ENCODE measurements at regions not wholly inside any gene's neighbourhood (a gene's known extent, or its start where the extent isn't known, plus 50 kb on each side); places are given as distances from the start of the nearest gene placed in this dataset.

GRCh38 chr17:79405823-79406222 is 205.0 kb downstream of the RBFOX3 start:
- intact Hi-C loops (cut with DNase I), result loop anchor here in 1 of 2 donors (10.0 kb wide), 1 partner anchor 299 kb away; no protein-coding TSS in a partner anchor
- DNase-seq (no peak), ATAC-seq (no peak)
- Histone ChIP-seq H3K36me3 (no peaks in the 10 kb centered on the region), H3K9me3 (no peaks in the 10 kb centered on the region), H3K27me3 (peaks cover 0 to 1% of the 10 kb centered on the region in 2 donors), H3K4me1 (no peaks in the 10 kb centered on the region), H3K27ac (no peak overlapping the region), H3K4me3 (no peak overlapping the region)
- WGBS (ENCODE audit: insufficient coverage, low coverage, low lambda C conversion rate, missing lambda C conversion rate), result 57% methylated on average over 1 of the region's 1 CpG
- TF ChIP-seq, protein P1, sequence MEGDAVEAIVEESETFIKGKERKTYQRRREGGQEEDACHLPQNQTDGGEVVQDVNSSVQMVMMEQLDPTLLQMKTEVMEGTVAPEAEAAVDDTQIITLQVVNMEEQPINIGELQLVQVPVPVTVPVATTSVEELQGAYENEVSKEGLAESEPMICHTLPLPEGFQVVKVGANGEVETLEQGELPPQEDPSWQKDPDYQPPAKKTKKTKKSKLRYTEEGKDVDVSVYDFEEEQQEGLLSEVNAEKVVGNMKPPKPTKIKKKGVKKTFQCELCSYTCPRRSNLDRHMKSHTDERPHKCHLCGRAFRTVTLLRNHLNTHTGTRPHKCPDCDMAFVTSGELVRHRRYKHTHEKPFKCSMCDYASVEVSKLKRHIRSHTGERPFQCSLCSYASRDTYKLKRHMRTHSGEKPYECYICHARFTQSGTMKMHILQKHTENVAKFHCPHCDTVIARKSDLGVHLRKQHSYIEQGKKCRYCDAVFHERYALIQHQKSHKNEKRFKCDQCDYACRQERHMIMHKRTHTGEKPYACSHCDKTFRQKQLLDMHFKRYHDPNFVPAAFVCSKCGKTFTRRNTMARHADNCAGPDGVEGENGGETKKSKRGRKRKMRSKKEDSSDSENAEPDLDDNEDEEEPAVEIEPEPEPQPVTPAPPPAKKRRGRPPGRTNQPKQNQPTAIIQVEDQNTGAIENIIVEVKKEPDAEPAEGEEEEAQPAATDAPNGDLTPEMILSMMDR (IDR thresholded peaks at IDR 0.05), result no peak
- no peak for TF ChIP-seq POLR2A (IDR thresholded peaks at IDR 0.05)

GRCh38 chr17:79404136-79404911 is 206.5 kb downstream of the RBFOX3 start:
- no peaks in the 10 kb centered on the region for H3K36me3 ChIP-seq
- no peak for ATAC-seq
- no peak for DNase-seq
- no peaks in the 10 kb centered on the region for H3K9me3 ChIP-seq
- WGBS (ENCODE audit: insufficient coverage, low coverage, low lambda C conversion rate, missing lambda C conversion rate), result 83% methylated on average over 1 of the region's 16 CpGs
- H3K27ac ChIP-seq, result no peak overlapping the region
- intact Hi-C loops (cut with DNase I), result loop anchor here in 1 of 2 donors (10.0 kb wide), 1 partner anchor 300 kb away; no protein-coding TSS in a partner anchor
- no peaks in the 10 kb centered on the region for H3K4me1 ChIP-seq
- TF ChIP-seq POLR2A (IDR thresholded peaks at IDR 0.05), result no peak
- TF ChIP-seq, protein P1 (IDR thresholded peaks at IDR 0.05), result no peak
- peaks cover 0 to 10% of the 10 kb centered on the region in 2 donors for H3K27me3 ChIP-seq
- H3K4me3 ChIP-seq, result no peak overlapping the region

DNA sequence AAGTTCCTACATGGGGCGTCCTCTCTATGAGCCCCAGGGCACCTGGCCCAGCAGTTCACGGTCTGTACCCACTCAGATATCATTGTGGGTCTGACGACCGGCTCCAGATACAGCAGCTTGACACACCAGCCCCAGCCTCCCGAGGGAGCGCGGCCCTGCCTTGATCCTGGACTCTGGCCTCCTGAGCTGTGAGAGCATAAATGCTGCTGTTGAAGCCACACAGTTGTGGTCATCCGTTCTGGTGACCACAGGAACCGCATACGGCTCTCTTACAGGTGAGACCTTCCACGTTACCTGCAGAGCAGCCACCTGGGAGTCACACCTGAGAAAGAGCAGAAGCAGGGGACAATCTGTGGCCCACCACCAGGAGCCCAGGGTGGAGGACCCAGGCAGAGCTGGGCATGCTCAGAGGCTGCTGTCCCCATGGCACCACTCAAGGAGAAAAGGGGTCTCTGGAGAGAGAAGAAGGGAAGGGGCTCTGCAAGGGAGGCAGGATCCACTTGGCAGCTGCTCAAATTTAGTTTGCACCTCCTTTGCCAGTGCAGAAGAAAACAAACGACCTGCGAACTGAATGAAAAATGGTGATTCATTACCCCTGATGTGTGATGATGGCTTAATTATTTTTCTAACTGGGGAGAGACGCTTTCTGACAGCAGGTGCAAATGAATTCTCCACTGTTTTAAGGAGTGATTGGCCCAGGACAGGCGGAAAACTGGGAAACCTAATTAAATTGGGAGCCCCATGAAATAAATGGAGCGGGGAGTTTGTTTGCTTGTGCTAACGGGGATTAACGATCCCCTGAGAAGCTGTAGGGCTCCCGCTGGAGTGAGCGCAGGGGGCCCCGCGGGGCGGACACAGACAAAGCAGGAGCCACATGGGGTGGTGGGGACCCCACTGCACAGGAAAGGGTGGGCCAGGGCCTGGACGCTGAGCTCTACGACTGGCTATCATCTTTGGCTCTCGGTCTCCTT is 208.9 kb downstream of the RBFOX3 start:
- no peaks in the 10 kb centered on the region for H3K9me3 ChIP-seq
- no peak for TF ChIP-seq POLR2A (IDR thresholded peaks at IDR 0.05)
- intact Hi-C loops (cut with DNase I), result loop anchor here in 1 of 2 donors (10.0 kb wide), 1 partner anchor 303 kb away; no protein-coding TSS in a partner anchor
- no peaks in the 10 kb centered on the region for H3K36me3 ChIP-seq
- ATAC-seq (no peak), DNase-seq (no peak)
- WGBS (ENCODE audit: insufficient coverage, low coverage, low lambda C conversion rate, missing lambda C conversion rate), result 28% methylated on average over 12 of the region's 26 CpGs
- peaks cover 0 to 10% of the 10 kb centered on the region in 2 donors for H3K27me3 ChIP-seq
- no peak overlapping the region for H3K4me3 ChIP-seq
- no peak overlapping the region for H3K27ac ChIP-seq
- H3K4me1 ChIP-seq, result no peaks in the 10 kb centered on the region

- ATAC-seq (peak; percentile 93 to 99 (median 98)), DNase-seq (peak; percentile 69 to 74 (median 69))
- intact Hi-C loops (cut with DNase I), result loop anchor here in 1 of 2 donors (10.0 kb wide), 1 partner anchor 304 kb away; no protein-coding TSS in a partner anchor
- TF ChIP-seq, protein P1 (IDR thresholded peaks at IDR 0.05), result peak; percentile 58 to 91 (median 88)
- no peak for TF ChIP-seq POLR2A (IDR thresholded peaks at IDR 0.05)
- 9% methylated on average over 31 of the region's 33 CpGs for WGBS (ENCODE audit: insufficient coverage, low coverage, low lambda C conversion rate, missing lambda C conversion rate)
- Histone ChIP-seq H3K4me1 (no peaks in the 10 kb centered on the region), H3K4me3 (no peak overlapping the region), H3K27me3 (peaks cover 0 to 10% of the 10 kb centered on the region in 2 donors), H3K27ac (no peak overlapping the region), H3K9me3 (no peaks in the 10 kb centered on the region), H3K36me3 (no peaks in the 10 kb centered on the region)
These were observed 209.7 kb downstream of the RBFOX3 start for GRCh38 chr17:79400989-79401703.
